DND-41 (cell line): ENCODE measurements at regions not wholly inside any gene's neighbourhood (a gene's known extent, or its start where the extent isn't known, plus 50 kb on each side); places are given as distances from the start of the nearest gene placed in this dataset.

Experiments
- ATAC-seq: fragments of 200-7000 bp; cut with Tn5 transposase; 3 replicates; pipeline ENCODE4 v1.9.1; 2021; ENCODE audit warnings: low read depth; ENCODE audit not compliant: insufficient read depth
- DNase-seq: peaks from one replicate; pipeline ENCODE4 v3.0.0-alpha.2; 2020
- H2AFZ ChIP-seq: 2 replicates; pipeline ENCODE4 v1.6.0; 2012; ENCODE audit warnings: low read depth, low read length
- H3K27ac ChIP-seq: 2 replicates; pipeline ENCODE4 v1.5.1; 2012; ENCODE audit warnings: low read length, inconsistent platforms
- H3K27me3 ChIP-seq: fragments of 200-600 bp; sonication (generic); 2 replicates; pipeline ENCODE4 v1.6.0; 2012; ENCODE audit warnings: low read length, mild to moderate bottlenecking, inconsistent platforms; ENCODE audit not compliant: insufficient read depth, poor library complexity
- H3K36me3 ChIP-seq: 2 replicates; pipeline ENCODE4 v1.5.1; 2012; ENCODE audit warnings: low read length, inconsistent platforms; ENCODE audit not compliant: insufficient read depth
- H3K4me1 ChIP-seq: 2 replicates; pipeline ENCODE4 v1.5.1; 2012; ENCODE audit warnings: mild to moderate bottlenecking, low read length; ENCODE audit not compliant: insufficient read depth
- H3K4me2 ChIP-seq: 2 replicates; pipeline ENCODE4 v1.6.0; 2012; ENCODE audit warnings: mild to moderate bottlenecking, moderate library complexity, low read length, inconsistent platforms; ENCODE audit not compliant: insufficient read depth
- H3K4me3 ChIP-seq, 2 experiments: fragments of 200-600 bp in 1 of 2; shearing (Covaris generic) in 1 of 2; 2 replicates each; pipeline ENCODE4 v1.5.1; 2012 to 2016; ENCODE audit warnings: inconsistent platforms in 2 of 2, low read length in 2 of 2, mild to moderate bottlenecking in 2 of 2, low read depth in 1 of 2, moderate library complexity in 1 of 2
- H3K79me2 ChIP-seq: 2 replicates; pipeline ENCODE4 v1.6.0; 2012; ENCODE audit warnings: low read length, inconsistent platforms; ENCODE audit not compliant: insufficient read depth
- H3K9ac ChIP-seq: 2 replicates; pipeline ENCODE4 v1.6.0; 2012; ENCODE audit warnings: low read depth, mild to moderate bottlenecking, inconsistent platforms, low read length, moderate library complexity
- H3K9me3 ChIP-seq: 2 replicates; pipeline ENCODE4 v1.5.1; 2012; ENCODE audit warnings: low read length, moderate library complexity, mild to moderate bottlenecking, inconsistent platforms; ENCODE audit not compliant: insufficient read depth, severe bottlenecking
- H4K20me1 ChIP-seq: 2 replicates; pipeline ENCODE4 v1.6.0; 2012; ENCODE audit warnings: low read length; ENCODE audit not compliant: insufficient read depth
- CTCF ChIP-seq: IDR thresholded peaks from 2 replicates; pipeline ENCODE4 v1.5.1; 2012; ENCODE audit warnings: borderline replicate concordance, low read length, moderate library complexity, mild to moderate bottlenecking; ENCODE audit not compliant: poor library complexity, severe bottlenecking; ENCODE audit errors: extremely low read depth
- EZH2 ChIP-seq: IDR thresholded peaks from 3 replicates; pipeline ENCODE4 v1.6.1; 2012; ENCODE audit warnings: borderline replicate concordance, low read depth, mild to moderate bottlenecking, moderate library complexity, low read length, inconsistent platforms; ENCODE audit not compliant: severe bottlenecking

DNA sequence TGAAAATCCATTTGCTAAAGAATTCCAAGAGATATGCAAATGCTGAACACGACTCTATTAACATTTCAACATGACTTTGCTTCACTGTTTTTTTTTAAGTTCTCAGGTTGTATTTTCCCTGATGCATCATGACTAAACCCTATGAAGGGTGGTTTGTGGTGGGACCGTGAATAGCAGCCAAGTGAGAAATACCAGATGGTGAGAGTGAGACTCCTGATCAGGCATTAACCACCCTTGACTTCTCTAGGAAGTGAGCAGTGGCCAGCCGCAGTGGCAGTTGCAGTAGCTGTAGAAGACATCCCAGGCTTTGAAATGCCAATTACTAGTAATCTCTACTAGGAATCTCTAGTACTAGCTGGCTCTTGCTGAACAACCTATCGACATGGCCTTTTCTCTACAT, 383.4 kb downstream of the FAM133A start:
- Histone ChIP-seq H2AFZ (no peak overlapping the region), H3K36me3 (no peaks in the 10 kb centered on the region), H3K79me2 (no peaks in the 10 kb centered on the region), H3K27me3 (no peaks in the 10 kb centered on the region), H3K4me2 (no peak overlapping the region), H3K9me3 (no peaks in the 10 kb centered on the region), H4K20me1 (no peaks in the 10 kb centered on the region), H3K4me3 (no peak overlapping the region), H3K9ac (no peak overlapping the region), H3K27ac (no peak overlapping the region), H3K4me1 (no peaks in the 10 kb centered on the region)
- TF ChIP-seq EZH2 (no peak), CTCF (no peak)
- ATAC-seq (no peak), DNase-seq (no peak)

DNA sequence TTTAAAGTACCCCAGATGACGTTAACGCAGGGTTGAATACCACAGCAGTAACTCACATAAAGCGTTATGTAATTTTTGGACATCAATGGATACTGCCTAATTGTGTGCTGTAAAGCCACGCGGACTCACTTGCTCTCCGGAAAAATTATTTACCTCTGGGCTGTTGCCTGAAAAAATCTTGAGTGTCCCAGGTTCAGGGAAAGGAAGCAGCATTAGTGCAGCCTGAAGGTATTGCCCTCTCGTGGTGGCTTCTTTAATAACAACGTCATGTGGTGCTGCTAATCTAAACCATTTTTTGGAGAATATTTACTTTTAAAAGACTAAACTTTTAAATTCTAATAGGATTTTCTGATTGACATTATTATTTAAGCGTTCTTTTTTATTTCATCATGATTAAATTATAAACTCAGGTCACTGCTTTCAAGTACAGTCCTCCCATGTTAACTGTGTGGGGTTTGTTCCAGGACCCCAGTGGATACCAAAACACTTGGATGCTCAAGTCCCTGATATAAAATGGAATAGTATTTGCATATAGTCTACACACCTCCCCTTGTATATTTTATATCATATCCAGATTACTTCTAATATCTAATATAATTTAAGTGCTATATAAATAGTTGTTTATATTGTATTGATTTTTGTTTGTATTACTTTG, 384.8 kb downstream of the FAM133A start:
- Histone ChIP-seq H3K4me3 (no peak overlapping the region), H3K9me3 (no peaks in the 10 kb centered on the region), H3K79me2 (no peaks in the 10 kb centered on the region), H4K20me1 (no peaks in the 10 kb centered on the region), H3K4me2 (no peak overlapping the region), H3K36me3 (no peaks in the 10 kb centered on the region), H3K4me1 (no peaks in the 10 kb centered on the region), H3K27me3 (no peaks in the 10 kb centered on the region), H3K9ac (no peak overlapping the region), H2AFZ (no peak overlapping the region), H3K27ac (no peak overlapping the region)
- TF ChIP-seq CTCF = no peak
- no peak for TF ChIP-seq EZH2
- DNase-seq = no peak
- no peak for ATAC-seq

DNA sequence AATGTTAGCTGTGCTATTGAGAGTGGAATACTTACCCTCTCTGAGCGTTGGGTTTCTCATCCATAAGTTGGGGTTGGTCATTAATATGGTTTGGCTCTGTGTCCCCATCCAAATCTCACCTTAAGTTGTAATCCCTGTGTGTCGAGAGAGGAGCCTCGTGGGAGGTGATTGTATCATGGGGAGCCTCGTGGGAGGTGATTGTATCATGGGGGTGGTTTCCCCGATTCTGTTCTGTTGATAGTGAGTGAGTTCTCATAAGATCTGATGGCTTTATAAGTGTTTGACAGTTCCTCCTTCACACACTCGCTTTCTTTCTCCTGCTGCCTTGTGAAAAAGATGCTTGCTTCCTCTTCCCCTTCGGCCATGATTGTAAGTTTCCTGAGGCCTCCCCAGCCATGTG, 391.1 kb downstream of the FAM133A start:
- H4K20me1 ChIP-seq = no peaks in the 10 kb centered on the region
- no peaks in the 10 kb centered on the region for H3K4me1 ChIP-seq
- H3K4me3 ChIP-seq = no peak overlapping the region
- no peak overlapping the region for H3K27ac ChIP-seq
- no peak for DNase-seq
- no peaks in the 10 kb centered on the region for H3K36me3 ChIP-seq
- ATAC-seq = no peak
- no peak overlapping the region for H3K4me2 ChIP-seq
- H3K27me3 ChIP-seq = no peaks in the 10 kb centered on the region
- no peaks in the 10 kb centered on the region for H3K79me2 ChIP-seq
- TF ChIP-seq CTCF (no peak), EZH2 (no peak)
- no peak overlapping the region for H3K9ac ChIP-seq
- H3K9me3 ChIP-seq = no peaks in the 10 kb centered on the region
- H2AFZ ChIP-seq = no peak overlapping the region
